ENCODE measurements at regions not wholly inside any gene's neighbourhood (a gene's known extent, or its start where the extent isn't known, plus 50 kb on each side); places are given as distances from the start of the nearest gene placed in this dataset.
A peak's percentile ranks its signal among the peaks of the same experiment; 100 is the strongest.

DNA sequence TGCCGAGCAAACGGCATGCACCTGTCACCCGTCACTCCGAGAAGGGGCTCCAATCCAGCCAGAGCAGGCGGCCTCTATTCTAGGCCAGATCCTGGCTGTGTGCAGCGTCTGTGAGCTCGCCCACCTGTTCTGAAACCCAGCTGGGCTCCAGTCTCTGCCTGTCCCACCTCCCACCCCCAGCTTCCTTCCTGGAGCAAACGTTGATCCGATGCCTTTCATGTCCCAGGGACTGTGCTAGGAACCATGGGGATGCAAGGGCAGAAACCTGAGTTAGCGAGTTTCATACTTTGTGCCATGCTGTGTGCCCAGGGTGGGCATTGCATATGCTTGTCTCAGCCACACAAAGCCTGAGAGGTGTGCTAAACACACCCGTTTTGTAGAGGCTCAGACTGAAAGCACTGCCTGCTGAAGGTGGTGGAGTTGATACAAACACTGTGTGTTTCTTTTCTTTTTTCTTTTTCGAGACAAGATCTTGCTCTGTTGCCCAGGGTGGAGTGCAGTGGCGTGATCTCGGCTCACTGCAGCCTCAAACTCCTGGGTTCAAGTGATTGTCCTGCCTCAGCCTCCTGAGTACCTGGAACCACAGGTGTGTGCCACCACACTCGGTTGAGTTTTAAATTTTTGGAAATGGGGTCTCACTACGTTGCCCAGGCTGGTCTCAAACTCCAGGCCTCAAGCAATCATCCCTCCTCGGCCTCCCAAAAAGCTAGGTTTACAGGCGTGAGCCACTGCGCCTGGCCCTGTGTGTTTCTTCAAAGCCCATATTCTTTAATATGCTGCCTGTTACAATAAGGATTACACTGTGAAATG lies 84.1 kb upstream of the MED13L start:
- Histone ChIP-seq H3K4me2 (peak overlapping the region; percentile 71), H3K27me3 (ENCODE audit: insufficient read depth, low read depth) (no peaks in the 10 kb centered on the region), H3K4me3 (IDR thresholded peaks at IDR 0.05; ENCODE audit: insufficient read depth, low read depth, low read length) (no peak overlapping the region), H3K36me3 (ENCODE audit: insufficient read depth) (no peaks in the 10 kb centered on the region), H2AFZ (ENCODE audit: low read depth) (peak overlapping the region; percentile 61; the same call in 1 of the 2 replicates), H4K20me1 (ENCODE audit: insufficient read depth) (no peaks in the 10 kb centered on the region), H3K27ac (peak overlapping the region; percentile 95), H3K9ac (peak overlapping the region; percentile 58; the same call in 1 of the 2 replicates), H3K79me2 (ENCODE audit: insufficient read depth, low read depth) (no peaks in the 10 kb centered on the region), H3K4me1 (ENCODE audit: low read depth, poor library complexity, severe bottlenecking) (peaks cover 34% of the 10 kb centered on the region)
- TF ChIP-seq, protein P1, sequence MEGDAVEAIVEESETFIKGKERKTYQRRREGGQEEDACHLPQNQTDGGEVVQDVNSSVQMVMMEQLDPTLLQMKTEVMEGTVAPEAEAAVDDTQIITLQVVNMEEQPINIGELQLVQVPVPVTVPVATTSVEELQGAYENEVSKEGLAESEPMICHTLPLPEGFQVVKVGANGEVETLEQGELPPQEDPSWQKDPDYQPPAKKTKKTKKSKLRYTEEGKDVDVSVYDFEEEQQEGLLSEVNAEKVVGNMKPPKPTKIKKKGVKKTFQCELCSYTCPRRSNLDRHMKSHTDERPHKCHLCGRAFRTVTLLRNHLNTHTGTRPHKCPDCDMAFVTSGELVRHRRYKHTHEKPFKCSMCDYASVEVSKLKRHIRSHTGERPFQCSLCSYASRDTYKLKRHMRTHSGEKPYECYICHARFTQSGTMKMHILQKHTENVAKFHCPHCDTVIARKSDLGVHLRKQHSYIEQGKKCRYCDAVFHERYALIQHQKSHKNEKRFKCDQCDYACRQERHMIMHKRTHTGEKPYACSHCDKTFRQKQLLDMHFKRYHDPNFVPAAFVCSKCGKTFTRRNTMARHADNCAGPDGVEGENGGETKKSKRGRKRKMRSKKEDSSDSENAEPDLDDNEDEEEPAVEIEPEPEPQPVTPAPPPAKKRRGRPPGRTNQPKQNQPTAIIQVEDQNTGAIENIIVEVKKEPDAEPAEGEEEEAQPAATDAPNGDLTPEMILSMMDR (conservative IDR thresholded peaks at IDR 0.05; ENCODE audit: low read depth, low read length) = no peak

DNA sequence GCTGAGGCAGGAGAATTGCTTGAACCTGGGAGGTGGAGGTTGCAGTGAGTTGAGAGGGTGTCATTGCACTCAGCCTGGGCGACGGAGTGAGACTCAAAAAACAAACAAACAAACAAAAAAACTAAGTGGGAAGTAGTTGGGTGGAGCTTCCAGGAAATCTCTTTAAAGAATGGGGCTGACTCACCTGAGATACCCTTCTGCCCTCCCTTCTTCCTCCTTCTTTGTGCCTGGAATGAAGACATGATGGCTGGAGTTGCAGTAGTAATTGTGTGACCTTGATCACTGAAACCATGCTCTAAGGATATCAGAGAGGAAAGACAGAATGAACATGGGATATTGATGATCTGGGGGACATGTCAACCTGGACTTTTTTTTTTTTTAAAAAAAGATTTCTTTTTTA lies 87.6 kb upstream of the MED13L start:
- TF ChIP-seq, protein P1 (conservative IDR thresholded peaks at IDR 0.05; ENCODE audit: low read depth, low read length) = no peak
- Histone ChIP-seq H3K4me1 (ENCODE audit: low read depth, poor library complexity, severe bottlenecking) (peaks cover 24% of the 10 kb centered on the region), H4K20me1 (ENCODE audit: insufficient read depth) (no peaks in the 10 kb centered on the region), H3K4me2 (no peak overlapping the region), H3K9ac (no peak overlapping the region), H3K27ac (no peak overlapping the region), H3K4me3 (IDR thresholded peaks at IDR 0.05; ENCODE audit: insufficient read depth, low read depth, low read length) (no peak overlapping the region), H3K36me3 (ENCODE audit: insufficient read depth) (no peaks in the 10 kb centered on the region), H3K79me2 (ENCODE audit: insufficient read depth, low read depth) (no peaks in the 10 kb centered on the region), H2AFZ (ENCODE audit: low read depth) (no peak overlapping the region), H3K27me3 (ENCODE audit: insufficient read depth, low read depth) (no peaks in the 10 kb centered on the region)

DNA sequence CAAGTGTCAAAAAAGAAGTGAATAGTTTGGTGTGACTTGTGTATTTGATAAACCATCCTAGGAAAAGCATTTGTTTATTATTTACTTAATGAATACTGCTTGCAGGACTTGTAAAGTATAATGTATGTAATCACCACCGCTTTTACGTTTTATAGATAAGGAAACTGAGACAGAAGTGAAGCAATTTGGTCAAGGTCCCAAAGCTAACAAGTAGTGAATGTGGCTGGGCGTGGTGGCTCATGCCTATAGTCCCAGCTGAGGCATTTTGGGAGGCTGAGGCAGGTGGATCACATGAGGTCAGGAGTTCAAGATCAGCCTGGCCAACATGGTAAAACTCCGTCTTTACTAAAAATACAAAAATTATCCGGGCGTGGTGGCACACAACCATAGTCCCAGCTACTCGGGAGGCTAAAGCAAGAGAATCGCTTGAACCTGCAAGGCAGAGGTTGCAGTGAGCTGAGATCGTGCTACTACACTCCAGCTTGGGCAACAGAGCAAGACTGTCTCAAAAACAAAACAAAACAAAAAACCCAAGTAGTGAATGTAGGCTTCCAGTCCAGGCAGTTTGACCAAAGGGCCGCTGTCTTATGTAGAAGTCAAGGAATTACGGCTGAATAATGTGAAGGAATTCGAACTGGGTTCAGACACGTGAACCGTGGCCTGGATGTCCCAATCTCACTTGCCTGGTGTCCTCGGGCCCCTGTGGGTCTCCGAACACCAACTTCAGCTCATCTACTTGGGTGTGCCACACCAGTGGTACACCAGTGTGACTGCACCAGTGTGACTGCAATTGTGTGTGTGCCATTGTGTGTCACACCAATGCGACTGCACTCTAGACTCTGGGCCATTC lies 88.3 kb upstream of the MED13L start:
- no peaks in the 10 kb centered on the region for H4K20me1 ChIP-seq (ENCODE audit: insufficient read depth)
- no peak overlapping the region for H3K9ac ChIP-seq
- peaks cover 18% of the 10 kb centered on the region for H3K4me1 ChIP-seq (ENCODE audit: low read depth, poor library complexity, severe bottlenecking)
- no peaks in the 10 kb centered on the region for H3K27me3 ChIP-seq (ENCODE audit: insufficient read depth, low read depth)
- H3K79me2 ChIP-seq (ENCODE audit: insufficient read depth, low read depth) = no peaks in the 10 kb centered on the region
- H3K4me2 ChIP-seq = no peak overlapping the region
- no peak overlapping the region for H3K4me3 ChIP-seq (IDR thresholded peaks at IDR 0.05; ENCODE audit: insufficient read depth, low read depth, low read length)
- TF ChIP-seq, protein P1 (conservative IDR thresholded peaks at IDR 0.05; ENCODE audit: low read depth, low read length) = no peak
- no peaks in the 10 kb centered on the region for H3K36me3 ChIP-seq (ENCODE audit: insufficient read depth)
- H3K27ac ChIP-seq = no peak overlapping the region
- no peak overlapping the region for H2AFZ ChIP-seq (ENCODE audit: low read depth)

DNA sequence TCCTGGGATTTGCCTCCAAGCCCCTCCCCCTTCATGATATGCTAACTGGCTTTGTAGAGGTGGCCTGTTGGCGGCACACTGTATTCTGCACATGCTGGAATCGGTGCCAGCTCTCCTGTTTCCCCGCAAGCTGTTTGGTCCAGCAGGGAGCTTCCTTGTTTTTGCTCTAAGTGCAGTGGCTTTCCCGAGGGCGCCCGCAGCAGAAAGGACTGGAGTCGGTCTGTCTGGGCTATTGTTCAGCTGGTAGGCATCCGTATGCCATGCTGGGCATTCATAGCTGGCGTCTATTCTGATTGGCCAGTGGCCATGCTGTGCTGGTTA lies 88.9 kb upstream of the MED13L start:
- no peak overlapping the region for H2AFZ ChIP-seq (ENCODE audit: low read depth)
- TF ChIP-seq, protein P1 (conservative IDR thresholded peaks at IDR 0.05; ENCODE audit: low read depth, low read length) = no peak
- H4K20me1 ChIP-seq (ENCODE audit: insufficient read depth) = no peaks in the 10 kb centered on the region
- H3K27me3 ChIP-seq (ENCODE audit: insufficient read depth, low read depth) = no peaks in the 10 kb centered on the region
- H3K4me1 ChIP-seq (ENCODE audit: low read depth, poor library complexity, severe bottlenecking) = peaks cover 12% of the 10 kb centered on the region
- no peak overlapping the region for H3K4me2 ChIP-seq
- H3K27ac ChIP-seq = no peak overlapping the region
- no peaks in the 10 kb centered on the region for H3K36me3 ChIP-seq (ENCODE audit: insufficient read depth)
- H3K9ac ChIP-seq = no peak overlapping the region
- H3K4me3 ChIP-seq (IDR thresholded peaks at IDR 0.05; ENCODE audit: insufficient read depth, low read depth, low read length) = no peak overlapping the region
- no peaks in the 10 kb centered on the region for H3K79me2 ChIP-seq (ENCODE audit: insufficient read depth, low read depth)

Data from KMS-11 (cell line).